CD1c-positive myeloid dendritic cell (primary cell): ENCODE measurements at regions not wholly inside any gene's neighbourhood (a gene's known extent, or its start where the extent isn't known, plus 50 kb on each side); places are given as distances from the start of the nearest gene placed in this dataset.

Experiments
- DNase-seq: peaks from one replicate; pipeline ENCODE4 v3.0.0-alpha.2; 2016; ENCODE audit errors: extremely low spot score

GRCh38 chr11:92533657-92534335, 309.2 kb downstream of the FAT3 start:
- no peak for DNase-seq

- DNase-seq, result no peak
Measured at GRCh38 chr11:92536883-92537282, 312.3 kb downstream of the FAT3 start.

GRCh38 chr11:92540096-92540495, 315.5 kb downstream of the FAT3 start:
- no peak for DNase-seq

GRCh38 chr11:92545906-92546471, 321.4 kb downstream of the FAT3 start:
- no peak for DNase-seq

GRCh38 chr11:92546603-92547002, 322.0 kb downstream of the FAT3 start:
- DNase-seq, result no peak

GRCh38 chr11:92550411-92550810, 325.8 kb downstream of the FAT3 start:
- DNase-seq, result no peak

- no peak for DNase-seq
Measured at GRCh38 chr11:92550871-92551270, 326.3 kb downstream of the FAT3 start.

GRCh38 chr11:92552942-92553341, 328.3 kb downstream of the FAT3 start:
- no peak for DNase-seq

GRCh38 chr11:92554688-92555087, 330.1 kb downstream of the FAT3 start:
- DNase-seq, result no peak

GRCh38 chr11:92556431-92556830, 331.8 kb downstream of the FAT3 start:
- DNase-seq, result no peak

- DNase-seq, result no peak
Measured at GRCh38 chr11:92557879-92558278, 333.3 kb downstream of the FAT3 start.

- DNase-seq, result no peak
Measured at GRCh38 chr11:92558323-92558722, 333.7 kb downstream of the FAT3 start.

- DNase-seq, result no peak
Measured at GRCh38 chr11:92569726-92570125, 345.1 kb downstream of the FAT3 start.

GRCh38 chr11:92572559-92572958, 347.9 kb downstream of the FAT3 start:
- no peak for DNase-seq

GRCh38 chr11:92576315-92576714, 351.7 kb downstream of the FAT3 start:
- no peak for DNase-seq

GRCh38 chr11:92580908-92581307, 356.3 kb downstream of the FAT3 start:
- DNase-seq, result no peak

GRCh38 chr11:92588393-92588792, 363.8 kb downstream of the FAT3 start:
- DNase-seq, result no peak

- DNase-seq, result no peak
Measured at GRCh38 chr11:92589512-92589911, 364.9 kb downstream of the FAT3 start.

GRCh38 chr11:92591521-92591920, 366.9 kb downstream of the FAT3 start:
- no peak for DNase-seq

GRCh38 chr11:92594251-92594650, 369.6 kb downstream of the FAT3 start:
- DNase-seq, result no peak

GRCh38 chr11:92595052-92595451, 370.4 kb downstream of the FAT3 start:
- no peak for DNase-seq

- DNase-seq, result no peak
Measured at GRCh38 chr11:92596596-92597317, 372.1 kb downstream of the FAT3 start.

GRCh38 chr11:92601048-92601447, 368.4 kb upstream of the MTNR1B start:
- no peak for DNase-seq
